ENCODE measurements at regions not wholly inside any gene's neighbourhood (a gene's known extent, or its start where the extent isn't known, plus 50 kb on each side); places are given as distances from the start of the nearest gene placed in this dataset.

DNA sequence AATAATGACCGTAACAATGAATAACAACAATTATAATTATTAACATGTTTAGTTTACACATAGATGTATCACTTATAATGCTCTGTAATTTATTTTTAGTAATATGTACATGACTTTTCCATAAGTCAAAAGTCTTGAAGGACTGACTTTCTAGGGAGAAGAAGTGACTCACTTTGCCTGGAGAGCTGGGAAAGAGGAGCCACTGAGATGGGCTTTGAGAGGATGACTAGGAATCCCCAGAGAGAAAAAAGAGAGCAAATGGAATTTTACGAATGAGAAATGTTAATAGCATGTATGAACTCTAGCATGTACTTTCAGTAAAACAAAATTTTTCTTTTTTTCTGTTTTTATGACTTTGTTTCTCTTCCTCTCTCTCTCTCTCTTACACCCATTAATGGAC lies 67.8 kb upstream of the RALY start:
- no peaks in the 10 kb centered on the region for H3K27me3 ChIP-seq
- TF ChIP-seq EP300 (IDR thresholded peaks at IDR 0.05) = no peak
- no peak for TF ChIP-seq POLR2A (IDR thresholded peaks at IDR 0.05)
- no peak for TF ChIP-seq POLR2AphosphoS5 (IDR thresholded peaks at IDR 0.05)
- TF ChIP-seq, protein P1, sequence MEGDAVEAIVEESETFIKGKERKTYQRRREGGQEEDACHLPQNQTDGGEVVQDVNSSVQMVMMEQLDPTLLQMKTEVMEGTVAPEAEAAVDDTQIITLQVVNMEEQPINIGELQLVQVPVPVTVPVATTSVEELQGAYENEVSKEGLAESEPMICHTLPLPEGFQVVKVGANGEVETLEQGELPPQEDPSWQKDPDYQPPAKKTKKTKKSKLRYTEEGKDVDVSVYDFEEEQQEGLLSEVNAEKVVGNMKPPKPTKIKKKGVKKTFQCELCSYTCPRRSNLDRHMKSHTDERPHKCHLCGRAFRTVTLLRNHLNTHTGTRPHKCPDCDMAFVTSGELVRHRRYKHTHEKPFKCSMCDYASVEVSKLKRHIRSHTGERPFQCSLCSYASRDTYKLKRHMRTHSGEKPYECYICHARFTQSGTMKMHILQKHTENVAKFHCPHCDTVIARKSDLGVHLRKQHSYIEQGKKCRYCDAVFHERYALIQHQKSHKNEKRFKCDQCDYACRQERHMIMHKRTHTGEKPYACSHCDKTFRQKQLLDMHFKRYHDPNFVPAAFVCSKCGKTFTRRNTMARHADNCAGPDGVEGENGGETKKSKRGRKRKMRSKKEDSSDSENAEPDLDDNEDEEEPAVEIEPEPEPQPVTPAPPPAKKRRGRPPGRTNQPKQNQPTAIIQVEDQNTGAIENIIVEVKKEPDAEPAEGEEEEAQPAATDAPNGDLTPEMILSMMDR (IDR thresholded peaks at IDR 0.05) = no peak
- ATAC-seq (ENCODE audit: low FRiP score in 2 of 2) (no peak), DNase-seq (no peak)
- H3K9me3 ChIP-seq = no peaks in the 10 kb centered on the region
- H3K36me3 ChIP-seq = no peaks in the 10 kb centered on the region
- no peak overlapping the region for H3K27ac ChIP-seq
- WGBS, 2 donors = 86 to 89% methylated on average over 2 of the region's 2 CpGs
- no peak overlapping the region for H3K4me3 ChIP-seq
- H3K4me1 ChIP-seq = no peaks in the 10 kb centered on the region

DNA sequence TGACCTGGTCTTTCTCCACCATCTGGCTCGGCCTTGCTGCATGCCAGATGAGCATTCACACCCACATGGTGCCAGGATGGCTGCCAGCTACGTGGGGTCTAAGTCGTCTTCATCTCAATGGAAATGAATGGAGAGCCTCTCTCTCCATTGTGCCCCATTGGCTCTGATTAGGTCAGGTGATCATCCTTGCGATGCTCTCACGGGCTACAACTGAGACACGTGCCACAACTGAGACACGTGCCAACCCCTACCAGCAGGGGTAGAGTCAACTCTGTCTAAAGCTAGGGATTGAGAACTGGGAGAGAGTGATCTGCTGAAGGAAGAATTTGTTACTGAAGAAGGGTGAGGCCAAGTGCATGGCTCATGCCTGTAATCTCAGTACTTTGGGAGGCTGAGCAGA lies 67.3 kb upstream of the RALY start:
- no peak for DNase-seq
- no peaks in the 10 kb centered on the region for H3K4me1 ChIP-seq
- no peak for ATAC-seq (ENCODE audit: low FRiP score in 2 of 2)
- H3K27me3 ChIP-seq = no peaks in the 10 kb centered on the region
- H3K27ac ChIP-seq = no peak overlapping the region
- no peak overlapping the region for H3K4me3 ChIP-seq
- TF ChIP-seq, protein P1 (IDR thresholded peaks at IDR 0.05) = no peak
- TF ChIP-seq POLR2A (IDR thresholded peaks at IDR 0.05) (no peak), POLR2AphosphoS5 (IDR thresholded peaks at IDR 0.05) (no peak), EP300 (IDR thresholded peaks at IDR 0.05) (no peak)
- H3K9me3 ChIP-seq = no peaks in the 10 kb centered on the region
- WGBS, 2 donors = 95 to 98% methylated on average over 7 of the region's 7 CpGs
- no peaks in the 10 kb centered on the region for H3K36me3 ChIP-seq

DNA sequence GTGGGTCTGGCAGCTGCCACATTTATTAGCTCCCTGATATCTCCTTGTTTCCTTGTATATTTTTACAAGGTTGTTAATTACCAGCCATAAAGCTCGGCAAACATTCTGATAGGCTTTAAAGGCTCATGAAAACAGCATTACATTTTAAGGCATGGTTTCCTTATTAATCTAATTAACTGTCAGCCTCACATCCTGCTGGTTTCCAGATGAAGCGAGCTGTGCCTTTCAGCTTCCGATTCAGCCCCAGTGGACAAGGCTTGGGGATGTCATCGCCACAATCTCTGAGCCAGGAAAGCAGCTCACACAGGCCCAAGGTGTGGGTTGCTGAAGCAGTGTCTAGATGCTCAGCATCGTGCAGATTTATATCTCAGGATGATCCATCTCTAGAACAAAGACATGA lies 66.0 kb upstream of the RALY start:
- 78% methylated on average over 5 of the region's 5 CpGs for WGBS, 2 donors
- TF ChIP-seq EP300 (IDR thresholded peaks at IDR 0.05) (no peak), POLR2AphosphoS5 (IDR thresholded peaks at IDR 0.05) (no peak), POLR2A (IDR thresholded peaks at IDR 0.05) (no peak)
- TF ChIP-seq, protein P1 (IDR thresholded peaks at IDR 0.05) = no peak

DNA sequence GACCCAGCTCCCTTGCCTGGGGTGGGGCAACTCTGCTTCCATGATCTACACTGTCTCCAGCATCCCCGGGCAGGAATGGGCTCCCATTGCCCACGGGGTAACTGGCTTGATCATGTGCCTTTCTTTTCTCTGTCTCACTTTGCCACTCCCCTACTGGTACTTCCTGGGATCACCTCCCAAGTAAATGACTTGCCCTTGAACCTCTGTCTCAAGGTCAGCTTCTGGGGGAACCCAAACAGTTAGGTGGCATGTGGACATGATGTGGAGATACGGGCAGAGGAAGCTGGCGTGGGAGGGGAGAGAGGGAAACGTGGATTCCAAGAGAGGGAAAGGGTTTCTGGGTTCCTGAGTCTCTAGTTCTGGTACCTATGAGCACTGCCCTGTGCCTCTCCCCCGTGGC lies 63.8 kb upstream of the RALY start:
- Histone ChIP-seq H3K36me3 (no peaks in the 10 kb centered on the region), H3K27ac (no peak overlapping the region), H3K4me1 (no peaks in the 10 kb centered on the region), H3K9me3 (no peaks in the 10 kb centered on the region), H3K27me3 (no peaks in the 10 kb centered on the region), H3K4me3 (no peak overlapping the region)
- ATAC-seq (ENCODE audit: low FRiP score in 2 of 2) = no peak
- TF ChIP-seq POLR2A (IDR thresholded peaks at IDR 0.05) (no peak), POLR2AphosphoS5 (IDR thresholded peaks at IDR 0.05) (no peak)
- 66 to 75% methylated on average over 6 of the region's 6 CpGs for WGBS, 2 donors
- no peak for DNase-seq

More for the DNA sequence above, 66.0 kb upstream of the RALY start:
- H3K27ac ChIP-seq = no peak overlapping the region
- H3K4me1 ChIP-seq = no peaks in the 10 kb centered on the region
- no peaks in the 10 kb centered on the region for H3K27me3 ChIP-seq
- no peaks in the 10 kb centered on the region for H3K9me3 ChIP-seq
- no peak for ATAC-seq (ENCODE audit: low FRiP score in 2 of 2)
- no peak overlapping the region for H3K4me3 ChIP-seq
- H3K36me3 ChIP-seq = no peaks in the 10 kb centered on the region
- no peak for DNase-seq

DNA sequence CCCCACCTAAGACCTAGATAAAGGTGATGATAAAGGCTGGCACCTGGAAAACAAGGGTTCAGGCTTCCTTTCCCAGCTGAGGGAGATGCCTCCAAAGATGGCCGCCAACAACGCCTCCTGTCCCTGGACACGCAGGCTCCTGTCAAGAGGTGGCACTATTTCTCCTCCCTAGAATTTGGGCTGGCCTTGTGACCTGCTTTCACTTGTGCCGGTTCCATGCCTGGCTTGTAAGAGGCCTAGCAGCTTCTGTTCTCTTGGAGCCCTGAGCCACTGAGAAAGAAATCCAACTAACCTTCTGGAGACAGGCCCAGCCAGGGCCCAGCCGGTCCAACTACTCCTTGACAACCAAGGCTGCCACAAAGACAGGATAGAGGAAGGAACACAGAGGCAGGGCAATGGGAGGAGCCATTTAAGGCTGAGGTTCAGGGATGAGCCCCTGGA lies 60.2 kb upstream of the RALY start:
- no peaks in the 10 kb centered on the region for H3K36me3 ChIP-seq
- DNase-seq (peak in 1 of 2 donors; percentile 61), ATAC-seq (ENCODE audit: low FRiP score in 2 of 2) (peak in 1 of 2 donors; percentile 71)
- no peaks in the 10 kb centered on the region for H3K4me1 ChIP-seq
- no peaks in the 10 kb centered on the region for H3K9me3 ChIP-seq
- TF ChIP-seq EP300 (IDR thresholded peaks at IDR 0.05) = no peak
- TF ChIP-seq, protein P1 (IDR thresholded peaks at IDR 0.05) = peak; percentile 28 to 65 (median 50)
- WGBS, 2 donors = 66 to 67% methylated on average over 4 to 5 of the region's 5 CpGs
- H3K27me3 ChIP-seq = no peaks in the 10 kb centered on the region
- no peak overlapping the region for H3K27ac ChIP-seq
- H3K4me3 ChIP-seq = no peak overlapping the region
